T-helper 1 cell treated with Interleukin-12 subunit alpha and Interleukin-12 subunit beta and Interleukin-4 antibody, amounts not matched to agents 30 μg/mL and 1 μg/mL, for 36 hours (primary cell): ENCODE measurements at regions not wholly inside any gene's neighbourhood (a gene's known extent, or its start where the extent isn't known, plus 50 kb on each side); places are given as distances from the start of the nearest gene placed in this dataset.

Experiments used
- H3K27ac Mint-ChIP-seq: one replicate; pipeline ENCODE4 v1.8.0; 2021; ENCODE audit warnings: mild to moderate bottlenecking, mixed read lengths
- H3K27me3 Mint-ChIP-seq: one replicate; pipeline ENCODE4 v1.8.0; 2021; ENCODE audit warnings: low read depth, mixed read lengths
- H3K36me3 Mint-ChIP-seq: one replicate; pipeline ENCODE4 v1.8.0; 2021; ENCODE audit warnings: low read depth, mixed read lengths
- H3K4me1 Mint-ChIP-seq: one replicate; pipeline ENCODE4 v1.8.0; 2021; ENCODE audit warnings: low read depth, mixed read lengths
- H3K4me3 Mint-ChIP-seq: one replicate; pipeline ENCODE4 v1.8.0; 2021; ENCODE audit warnings: mild to moderate bottlenecking, moderate library complexity, mixed read lengths
- H3K9me3 Mint-ChIP-seq: one replicate; pipeline ENCODE4 v1.8.0; 2021; ENCODE audit warnings: mixed read lengths

GRCh38 chr5:171597946-171598640 lies 178.6 kb downstream of the FGF18 start:
- Mint-ChIP-seq H3K9me3 (no peaks in the 10 kb centered on the region), H3K4me3 (no peak overlapping the region), H3K4me1 (no peaks in the 10 kb centered on the region), H3K27me3 (peaks cover 4% of the 10 kb centered on the region), H3K36me3 (no peaks in the 10 kb centered on the region), H3K27ac (no peak overlapping the region)

- H3K27me3 Mint-ChIP-seq = peaks cover 6% of the 10 kb centered on the region
- H3K4me3 Mint-ChIP-seq = no peak overlapping the region
- no peaks in the 10 kb centered on the region for H3K9me3 Mint-ChIP-seq
- H3K27ac Mint-ChIP-seq = no peak overlapping the region
- H3K4me1 Mint-ChIP-seq = no peaks in the 10 kb centered on the region
- H3K36me3 Mint-ChIP-seq = no peaks in the 10 kb centered on the region
Measured at GRCh38 chr5:171598641-171599152, 179.2 kb downstream of the FGF18 start.

- no peaks in the 10 kb centered on the region for H3K4me1 Mint-ChIP-seq
- H3K27ac Mint-ChIP-seq = no peak overlapping the region
- no peak overlapping the region for H3K4me3 Mint-ChIP-seq
- H3K27me3 Mint-ChIP-seq = peaks cover 12% of the 10 kb centered on the region
- H3K9me3 Mint-ChIP-seq = no peaks in the 10 kb centered on the region
- H3K36me3 Mint-ChIP-seq = no peaks in the 10 kb centered on the region
Measured at GRCh38 chr5:171599411-171599810, 180.0 kb downstream of the FGF18 start.

GRCh38 chr5:171599957-171600612 lies 180.6 kb downstream of the FGF18 start:
- Mint-ChIP-seq H3K9me3 (no peaks in the 10 kb centered on the region), H3K36me3 (no peaks in the 10 kb centered on the region), H3K4me1 (no peaks in the 10 kb centered on the region), H3K4me3 (no peak overlapping the region), H3K27ac (no peak overlapping the region), H3K27me3 (peaks cover 12% of the 10 kb centered on the region)

GRCh38 chr5:171600741-171601265 lies 181.4 kb downstream of the FGF18 start:
- Mint-ChIP-seq H3K36me3 (no peaks in the 10 kb centered on the region), H3K9me3 (no peaks in the 10 kb centered on the region), H3K4me1 (no peaks in the 10 kb centered on the region), H3K4me3 (no peak overlapping the region), H3K27ac (no peak overlapping the region), H3K27me3 (peaks cover 12% of the 10 kb centered on the region)

- Mint-ChIP-seq H3K9me3 (no peaks in the 10 kb centered on the region), H3K27ac (no peak overlapping the region), H3K4me3 (no peak overlapping the region), H3K36me3 (no peaks in the 10 kb centered on the region), H3K27me3 (peaks cover 16% of the 10 kb centered on the region), H3K4me1 (no peaks in the 10 kb centered on the region)
Measured at GRCh38 chr5:171601266-171601881, 181.9 kb downstream of the FGF18 start.

- Mint-ChIP-seq H3K4me1 (no peaks in the 10 kb centered on the region), H3K9me3 (no peaks in the 10 kb centered on the region), H3K4me3 (no peak overlapping the region), H3K27me3 (peaks cover 25% of the 10 kb centered on the region), H3K36me3 (no peaks in the 10 kb centered on the region), H3K27ac (no peak overlapping the region)
Measured at GRCh38 chr5:171603591-171603990, 182.0 kb upstream of the SMIM23 start.

- H3K36me3 Mint-ChIP-seq = no peaks in the 10 kb centered on the region
- H3K9me3 Mint-ChIP-seq = no peaks in the 10 kb centered on the region
- no peak overlapping the region for H3K4me3 Mint-ChIP-seq
- no peak overlapping the region for H3K27ac Mint-ChIP-seq
- H3K27me3 Mint-ChIP-seq = peaks cover 31% of the 10 kb centered on the region
- H3K4me1 Mint-ChIP-seq = no peaks in the 10 kb centered on the region
Measured at GRCh38 chr5:171604195-171604594, 181.4 kb upstream of the SMIM23 start.

- Mint-ChIP-seq H3K27ac (no peak overlapping the region), H3K27me3 (peaks cover 34% of the 10 kb centered on the region), H3K4me1 (no peaks in the 10 kb centered on the region), H3K36me3 (no peaks in the 10 kb centered on the region), H3K4me3 (no peak overlapping the region), H3K9me3 (no peaks in the 10 kb centered on the region)
Measured at GRCh38 chr5:171606414-171607024, 179.1 kb upstream of the SMIM23 start.

GRCh38 chr5:171607863-171608262 lies 177.8 kb upstream of the SMIM23 start:
- peaks cover 32% of the 10 kb centered on the region for H3K27me3 Mint-ChIP-seq
- no peaks in the 10 kb centered on the region for H3K36me3 Mint-ChIP-seq
- no peak overlapping the region for H3K27ac Mint-ChIP-seq
- no peak overlapping the region for H3K4me3 Mint-ChIP-seq
- no peaks in the 10 kb centered on the region for H3K4me1 Mint-ChIP-seq
- H3K9me3 Mint-ChIP-seq = no peaks in the 10 kb centered on the region

- Mint-ChIP-seq H3K4me1 (no peaks in the 10 kb centered on the region), H3K9me3 (no peaks in the 10 kb centered on the region)
Measured at GRCh38 chr5:171609806-171610452, 175.7 kb upstream of the SMIM23 start.

GRCh38 chr5:171610686-171611085 lies 174.9 kb upstream of the SMIM23 start:
- H3K27ac Mint-ChIP-seq = no peak overlapping the region
- no peaks in the 10 kb centered on the region for H3K4me1 Mint-ChIP-seq
- no peaks in the 10 kb centered on the region for H3K36me3 Mint-ChIP-seq
- no peaks in the 10 kb centered on the region for H3K9me3 Mint-ChIP-seq
- H3K27me3 Mint-ChIP-seq = peaks cover 22% of the 10 kb centered on the region
- H3K4me3 Mint-ChIP-seq = no peak overlapping the region

More at GRCh38 chr5:171609806-171610452, 175.7 kb upstream of the SMIM23 start:
- no peaks in the 10 kb centered on the region for H3K36me3 Mint-ChIP-seq
- H3K27ac Mint-ChIP-seq = no peak overlapping the region
- peaks cover 22% of the 10 kb centered on the region for H3K27me3 Mint-ChIP-seq
- H3K4me3 Mint-ChIP-seq = no peak overlapping the region

GRCh38 chr5:171612749-171613148 lies 172.9 kb upstream of the SMIM23 start:
- no peak overlapping the region for H3K27ac Mint-ChIP-seq
- no peaks in the 10 kb centered on the region for H3K36me3 Mint-ChIP-seq
- no peaks in the 10 kb centered on the region for H3K4me1 Mint-ChIP-seq
- peaks cover 8% of the 10 kb centered on the region for H3K27me3 Mint-ChIP-seq
- H3K9me3 Mint-ChIP-seq = no peaks in the 10 kb centered on the region
- H3K4me3 Mint-ChIP-seq = no peak overlapping the region

- no peak overlapping the region for H3K27ac Mint-ChIP-seq
- H3K4me1 Mint-ChIP-seq = no peaks in the 10 kb centered on the region
- no peaks in the 10 kb centered on the region for H3K36me3 Mint-ChIP-seq
- H3K4me3 Mint-ChIP-seq = no peak overlapping the region
- H3K27me3 Mint-ChIP-seq = no peaks in the 10 kb centered on the region
- H3K9me3 Mint-ChIP-seq = no peaks in the 10 kb centered on the region
Measured at GRCh38 chr5:171614511-171614910, 171.1 kb upstream of the SMIM23 start.
